ENCODE measurements at regions not wholly inside any gene's neighbourhood (a gene's known extent, or its start where the extent isn't known, plus 50 kb on each side); places are given as distances from the start of the nearest gene placed in this dataset.

- TF ChIP-seq CTCF (IDR thresholded peaks at IDR 0.05): no peak
- no peak for TF ChIP-seq ZFX (IDR thresholded peaks at IDR 0.05; ENCODE audit: borderline replicate concordance)
Measured at GRCh38 chr5:118447350-118447749, 541.0 kb downstream of the DTWD2 start.

Measured in 22Rv1 (cell line).